Cardiac muscle cell (in vitro differentiated cells and primary cell): ENCODE measurements at regions not wholly inside any gene's neighbourhood (a gene's known extent, or its start where the extent isn't known, plus 50 kb on each side); places are given as distances from the start of the nearest gene placed in this dataset.
A peak's percentile ranks its signal among the peaks of the same experiment; 100 is the strongest.

ENCODE experiments used
- DNase-seq, 2 donors: peaks; one replicate each; pipeline versions ENCODE4 v3.0.0 to v3.0.0-alpha.2; 2010 to 2017; ENCODE audit warnings: low read depth in 1 of 2, low spot score in 1 of 2
- H3K27ac ChIP-seq: fragments of 200-600 bp; sonication (generic); 2 replicates; pipeline ENCODE4 v1.5.1; 2016
- H3K27me3 ChIP-seq: fragments of 200-600 bp; sonication (generic); 2 replicates; pipeline ENCODE4 v1.6.0; 2016; ENCODE audit warnings: control low read depth
- H3K36me3 ChIP-seq: fragments of 200-600 bp; sonication (generic); 2 replicates; pipeline ENCODE4 v1.5.1; 2016; ENCODE audit warnings: control low read depth
- H3K4me1 ChIP-seq: fragments of 200-600 bp; sonication (generic); 2 replicates; pipeline ENCODE4 v1.8.1; 2017; ENCODE audit warnings: low read depth, mild to moderate bottlenecking, mixed run types
- H3K4me3 ChIP-seq: fragments of 200-600 bp; sonication (generic); 2 replicates; pipeline ENCODE4 v1.5.1; 2016; ENCODE audit warnings: mild to moderate bottlenecking
- H3K9me3 ChIP-seq: fragments of 200-600 bp; sonication (generic); 2 replicates; pipeline ENCODE4 v1.5.1; 2017; ENCODE audit warnings: low read depth, mild to moderate bottlenecking, control low read depth
- CTCF ChIP-seq: IDR thresholded peaks from 2 replicates; pipeline ENCODE4 v1.5.1; 2012; ENCODE audit warnings: low read depth, mild to moderate bottlenecking, low read length

DNA sequence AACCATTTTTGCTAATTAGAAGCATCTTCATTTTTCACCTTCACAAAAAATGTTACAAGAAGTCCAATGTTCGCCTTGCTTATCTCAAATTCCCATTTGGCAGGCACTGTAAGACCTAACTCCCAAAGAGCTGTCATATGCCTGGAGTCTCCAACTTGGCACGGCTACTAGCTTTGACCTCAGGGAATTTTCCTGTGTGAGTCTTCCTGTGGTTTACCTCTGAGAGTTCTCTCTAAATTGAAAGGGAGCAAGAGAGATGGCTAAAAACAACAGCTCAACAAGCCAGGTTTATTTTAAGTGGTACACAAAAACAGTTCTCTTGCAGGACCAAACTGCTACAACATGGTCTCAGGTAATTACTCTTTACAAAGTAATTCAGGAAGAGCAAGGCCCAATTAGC, 756.0 kb upstream of the ADGRL2 start:
- peak in 1 of 2 donors; percentile 64 for DNase-seq

DNA sequence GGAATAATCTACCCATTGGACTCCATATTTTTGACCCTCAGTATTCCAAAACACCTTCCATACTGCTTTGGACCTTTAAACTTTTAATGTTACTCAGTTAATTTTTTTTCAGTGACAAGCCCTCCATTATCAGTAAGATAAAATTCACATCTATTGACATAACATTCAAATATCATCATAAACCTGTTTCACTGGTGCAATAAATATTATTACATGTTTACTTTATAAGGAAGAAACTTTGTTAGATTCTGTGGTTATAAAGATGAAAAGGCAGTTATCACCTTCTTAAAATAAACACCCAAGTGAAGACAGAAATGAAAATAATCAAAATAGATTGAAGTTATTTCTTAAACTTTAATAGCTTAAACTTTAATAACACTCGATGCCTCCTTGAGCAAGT, 758.5 kb upstream of the ADGRL2 start:
- no peaks in the 10 kb centered on the region for H3K27me3 ChIP-seq

More for the DNA sequence above, 756.0 kb upstream of the ADGRL2 start:
- Histone ChIP-seq H3K4me3 (no peak overlapping the region), H3K9me3 (no peaks in the 10 kb centered on the region), H3K4me1 (no peaks in the 10 kb centered on the region), H3K27ac (no peak overlapping the region), H3K36me3 (no peaks in the 10 kb centered on the region), H3K27me3 (no peaks in the 10 kb centered on the region)
- TF ChIP-seq CTCF: no peak

GRCh38 chr1:81034291-81034690, 766.4 kb upstream of the ADGRL2 start:
- H3K4me3 ChIP-seq: no peak overlapping the region
- no peak overlapping the region for H3K27ac ChIP-seq
- H3K9me3 ChIP-seq: no peaks in the 10 kb centered on the region
- no peaks in the 10 kb centered on the region for H3K27me3 ChIP-seq
- no peak for TF ChIP-seq CTCF
- no peaks in the 10 kb centered on the region for H3K36me3 ChIP-seq
- H3K4me1 ChIP-seq: peaks cover 9% of the 10 kb centered on the region
- peak in 1 of 2 donors; percentile 2 for DNase-seq

More for the DNA sequence above, 758.5 kb upstream of the ADGRL2 start:
- no peaks in the 10 kb centered on the region for H3K4me1 ChIP-seq
- no peak for TF ChIP-seq CTCF
- no peak overlapping the region for H3K27ac ChIP-seq
- no peaks in the 10 kb centered on the region for H3K36me3 ChIP-seq
- H3K9me3 ChIP-seq: no peaks in the 10 kb centered on the region
- H3K4me3 ChIP-seq: no peak overlapping the region
- DNase-seq: no peak

DNA sequence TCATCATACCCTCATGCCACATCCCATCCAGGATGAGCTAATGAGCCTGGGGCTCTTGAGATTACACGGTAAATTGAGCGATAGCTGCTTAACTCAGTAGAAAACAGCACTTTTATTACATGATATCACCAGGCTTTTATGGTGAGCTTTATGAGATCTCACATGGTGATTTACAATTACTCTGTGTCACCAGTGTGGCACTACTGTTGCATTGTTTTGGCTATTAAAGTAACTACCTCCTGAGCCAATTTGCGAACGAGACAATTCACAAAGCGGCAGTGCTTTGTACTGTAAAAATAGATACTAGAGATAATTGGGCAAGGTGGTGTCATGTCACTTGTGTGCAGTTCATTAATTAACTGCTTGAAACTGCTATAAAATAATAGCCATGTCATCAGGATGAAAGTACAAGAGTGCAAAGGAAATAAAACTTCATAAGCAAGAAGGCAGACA, 767.7 kb upstream of the ADGRL2 start:
- no peak overlapping the region for H3K4me3 ChIP-seq
- no peak for DNase-seq
- no peaks in the 10 kb centered on the region for H3K36me3 ChIP-seq
- no peaks in the 10 kb centered on the region for H3K9me3 ChIP-seq
- no peak for TF ChIP-seq CTCF
- no peak overlapping the region for H3K27ac ChIP-seq
- no peaks in the 10 kb centered on the region for H3K27me3 ChIP-seq
- peaks cover 9% of the 10 kb centered on the region for H3K4me1 ChIP-seq

DNA sequence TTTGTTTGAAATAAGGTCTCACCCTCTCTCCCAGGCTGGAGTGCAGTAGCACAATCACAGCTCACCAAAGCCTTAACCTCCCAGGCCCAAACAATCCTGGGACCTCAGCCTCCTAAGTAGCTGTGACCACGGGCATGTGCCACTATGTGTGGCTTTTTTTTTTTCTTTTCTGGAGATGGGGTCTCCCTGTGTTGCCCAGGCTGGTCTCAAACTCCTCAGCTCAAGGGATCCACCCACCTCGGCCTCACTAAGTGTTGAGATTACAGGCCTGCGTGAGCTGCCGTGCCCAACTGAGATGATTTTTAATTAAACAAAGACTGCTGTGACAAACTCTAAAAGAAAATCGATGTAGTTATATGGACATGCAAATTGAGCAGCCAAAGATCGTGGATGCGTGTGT, 768.4 kb upstream of the ADGRL2 start:
- no peaks in the 10 kb centered on the region for H3K27me3 ChIP-seq
- H3K36me3 ChIP-seq: no peaks in the 10 kb centered on the region
- no peak for TF ChIP-seq CTCF
- no peaks in the 10 kb centered on the region for H3K9me3 ChIP-seq
- H3K4me1 ChIP-seq: peaks cover 9% of the 10 kb centered on the region
- no peak for DNase-seq
- no peak overlapping the region for H3K4me3 ChIP-seq
- no peak overlapping the region for H3K27ac ChIP-seq

DNA sequence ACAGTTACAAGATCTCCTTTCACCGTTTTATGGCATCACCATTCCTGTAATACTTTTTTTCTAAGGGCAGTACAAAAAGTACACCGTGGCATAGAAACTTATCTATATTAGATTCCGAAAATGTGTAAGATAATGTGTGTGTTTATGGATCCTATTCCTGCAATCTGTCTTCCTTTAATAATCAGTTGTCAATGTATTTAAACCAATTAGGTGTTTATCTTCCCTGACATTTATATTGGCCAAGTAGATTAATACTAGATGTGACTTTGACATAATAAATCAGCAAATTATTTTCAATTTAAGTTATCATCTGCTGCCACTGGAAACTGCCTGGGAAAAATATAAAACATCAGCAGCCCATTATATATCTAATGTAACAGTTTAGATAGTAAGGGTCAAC, 770.3 kb upstream of the ADGRL2 start:
- no peaks in the 10 kb centered on the region for H3K27me3 ChIP-seq
- no peaks in the 10 kb centered on the region for H3K36me3 ChIP-seq
- DNase-seq: no peak
- no peaks in the 10 kb centered on the region for H3K9me3 ChIP-seq
- H3K4me1 ChIP-seq: peaks cover 9% of the 10 kb centered on the region
- no peak overlapping the region for H3K4me3 ChIP-seq
- no peak for TF ChIP-seq CTCF
- H3K27ac ChIP-seq: no peak overlapping the region
